Fibroblast of skin of right biceps (primary cell): ENCODE measurements at regions not wholly inside any gene's neighbourhood (a gene's known extent, or its start where the extent isn't known, plus 50 kb on each side); places are given as distances from the start of the nearest gene placed in this dataset.
"Not testable (repeated sequence)": the region's sequence is repeated elsewhere in the genome, so short reads cannot be mapped to it uniquely, and the experiment has no call there.

Experiments used
- DNase-seq: peaks from one replicate; pipeline ENCODE4 v3.0.0-alpha.2; 2013

DNA sequence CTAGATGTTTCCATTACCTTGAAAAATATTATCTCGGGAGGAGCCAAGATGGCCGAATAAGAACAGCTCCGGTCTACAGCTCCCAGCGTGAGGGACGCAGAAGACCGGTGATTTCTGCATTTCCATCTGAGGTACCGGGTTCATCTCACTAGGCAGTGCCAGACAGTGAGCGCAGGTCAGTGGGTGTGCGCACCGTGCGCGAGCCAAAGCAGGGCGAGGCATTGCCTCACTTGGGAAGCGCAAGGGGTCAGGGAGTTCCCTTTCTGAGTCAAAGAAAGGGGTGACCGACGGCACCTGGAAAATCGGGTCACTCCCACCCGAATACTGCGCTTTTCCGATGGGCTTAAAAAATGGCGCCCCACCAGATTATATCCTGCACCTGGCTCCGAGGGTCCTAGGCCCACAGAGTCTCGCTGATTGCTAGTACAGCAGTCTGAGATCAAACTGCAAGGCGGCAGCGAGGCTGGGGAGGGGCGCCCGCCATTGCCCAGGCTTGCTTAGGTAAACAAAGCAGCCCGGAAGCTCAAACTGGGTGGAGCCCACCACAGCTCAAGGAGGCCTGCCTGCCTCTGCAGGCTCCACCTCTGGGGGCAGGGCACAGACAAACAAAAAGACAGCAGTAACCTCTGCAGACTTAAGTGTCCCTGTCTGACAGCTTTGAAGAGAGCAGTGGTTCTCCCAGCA lies 367.8 kb downstream of the NR2F1-AS1 start:
- DNase-seq, result not testable (repeated sequence)

DNA sequence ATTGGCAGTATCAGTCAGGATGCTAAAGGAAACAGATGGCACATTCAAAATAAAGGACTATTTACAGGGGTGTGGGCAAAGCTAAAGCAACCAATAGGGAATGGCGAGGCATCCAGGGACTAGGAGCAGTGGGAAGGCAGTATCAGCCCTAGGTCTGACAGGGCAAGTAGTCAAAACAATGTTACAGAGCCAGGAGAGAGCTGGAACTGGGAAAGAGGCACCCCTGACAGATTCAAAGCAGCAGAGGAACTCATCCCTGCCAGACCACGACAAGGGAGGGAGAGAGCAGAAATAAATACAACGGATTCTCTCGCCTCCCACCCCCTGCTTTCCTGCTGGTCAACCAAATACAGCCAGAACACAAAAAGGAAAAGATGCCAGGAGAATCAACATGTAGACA lies 371.5 kb downstream of the NR2F1-AS1 start:
- DNase-seq, result no peak

DNA sequence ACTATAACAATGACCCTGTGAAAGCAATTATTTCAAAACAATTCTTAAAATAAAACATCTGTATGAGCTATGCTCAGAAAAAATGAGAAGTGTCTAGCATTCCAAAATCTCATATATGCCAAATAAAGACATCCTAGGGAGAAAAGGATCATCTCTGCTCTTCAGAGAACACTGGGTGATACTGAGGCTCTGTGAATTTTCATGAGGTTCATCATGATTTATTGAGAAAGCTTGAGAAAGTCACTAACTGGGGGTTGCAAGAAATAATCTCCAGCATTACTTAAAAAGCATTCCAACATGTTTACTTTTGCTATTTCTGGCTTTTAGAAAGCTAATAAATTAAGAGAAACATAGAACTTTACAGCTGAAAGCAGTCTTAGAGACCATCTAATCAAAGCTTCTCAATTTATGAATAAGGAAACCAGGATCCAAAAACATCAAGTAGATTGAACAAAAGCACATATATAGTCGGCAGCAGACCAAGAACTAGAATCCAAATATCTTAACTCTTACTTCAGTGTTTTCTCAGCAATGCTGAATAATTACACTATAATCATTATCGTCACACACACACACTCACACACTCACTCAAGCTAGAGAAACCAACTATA lies 372.8 kb downstream of the NR2F1-AS1 start:
- DNase-seq, result peak; percentile 58

DNA sequence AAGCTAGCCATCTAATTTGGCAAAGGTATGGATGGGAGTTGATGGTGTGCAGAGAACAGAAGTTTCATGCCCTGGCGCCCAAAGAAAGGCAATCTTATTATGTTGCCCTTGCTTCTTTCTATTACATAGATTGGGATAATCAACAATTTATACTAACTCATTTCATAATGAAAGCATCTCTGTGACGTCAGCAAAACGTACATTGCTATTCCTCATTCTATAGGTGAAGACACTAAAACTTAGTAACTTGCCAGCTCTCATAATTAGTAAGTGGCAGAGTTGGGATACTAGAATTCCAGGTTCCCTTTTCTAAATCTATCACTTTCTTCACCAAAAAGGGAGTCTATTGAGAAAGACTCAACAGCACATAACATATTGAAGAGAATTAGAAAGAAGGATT lies 374.8 kb downstream of the NR2F1-AS1 start:
- no peak for DNase-seq

DNA sequence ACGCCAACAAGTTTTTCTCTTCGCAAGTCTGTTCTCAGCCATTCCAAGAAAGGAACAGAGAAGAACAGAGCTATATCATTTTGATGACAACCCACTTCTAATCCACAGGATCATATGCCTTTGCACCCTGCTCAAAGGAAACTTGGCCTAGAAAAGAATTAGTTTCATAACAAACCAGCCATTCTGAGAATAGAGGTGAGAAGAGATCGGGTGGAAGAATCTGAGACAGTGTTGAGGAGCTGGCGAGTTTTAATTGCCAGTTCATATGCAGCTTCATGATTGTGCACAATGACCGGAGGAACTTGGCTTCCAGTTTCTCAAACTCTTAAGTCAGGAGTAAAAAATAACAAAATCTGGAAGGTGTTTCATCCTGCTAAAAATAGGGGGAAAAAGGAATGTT lies 380.0 kb downstream of the NR2F1-AS1 start:
- no peak for DNase-seq

DNA sequence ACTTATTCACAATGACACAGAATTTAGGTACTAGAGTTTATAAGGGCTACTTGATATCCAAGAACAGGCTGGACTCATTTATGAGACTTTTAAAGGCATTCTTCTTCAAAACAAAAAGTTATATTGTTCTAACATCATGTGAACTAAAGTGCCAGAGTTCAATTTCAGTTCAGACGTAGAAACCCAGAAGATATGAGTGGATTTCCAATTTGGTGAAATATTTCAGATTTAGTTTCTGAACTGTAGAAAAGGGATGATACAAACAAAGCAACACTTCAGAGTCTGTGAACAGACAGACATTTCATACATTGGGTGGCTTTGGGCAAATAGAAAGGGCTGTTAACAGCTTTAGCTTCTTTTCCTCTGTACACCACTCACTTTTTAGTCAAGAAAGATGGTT lies 384.0 kb downstream of the NR2F1-AS1 start:
- no peak for DNase-seq

DNA sequence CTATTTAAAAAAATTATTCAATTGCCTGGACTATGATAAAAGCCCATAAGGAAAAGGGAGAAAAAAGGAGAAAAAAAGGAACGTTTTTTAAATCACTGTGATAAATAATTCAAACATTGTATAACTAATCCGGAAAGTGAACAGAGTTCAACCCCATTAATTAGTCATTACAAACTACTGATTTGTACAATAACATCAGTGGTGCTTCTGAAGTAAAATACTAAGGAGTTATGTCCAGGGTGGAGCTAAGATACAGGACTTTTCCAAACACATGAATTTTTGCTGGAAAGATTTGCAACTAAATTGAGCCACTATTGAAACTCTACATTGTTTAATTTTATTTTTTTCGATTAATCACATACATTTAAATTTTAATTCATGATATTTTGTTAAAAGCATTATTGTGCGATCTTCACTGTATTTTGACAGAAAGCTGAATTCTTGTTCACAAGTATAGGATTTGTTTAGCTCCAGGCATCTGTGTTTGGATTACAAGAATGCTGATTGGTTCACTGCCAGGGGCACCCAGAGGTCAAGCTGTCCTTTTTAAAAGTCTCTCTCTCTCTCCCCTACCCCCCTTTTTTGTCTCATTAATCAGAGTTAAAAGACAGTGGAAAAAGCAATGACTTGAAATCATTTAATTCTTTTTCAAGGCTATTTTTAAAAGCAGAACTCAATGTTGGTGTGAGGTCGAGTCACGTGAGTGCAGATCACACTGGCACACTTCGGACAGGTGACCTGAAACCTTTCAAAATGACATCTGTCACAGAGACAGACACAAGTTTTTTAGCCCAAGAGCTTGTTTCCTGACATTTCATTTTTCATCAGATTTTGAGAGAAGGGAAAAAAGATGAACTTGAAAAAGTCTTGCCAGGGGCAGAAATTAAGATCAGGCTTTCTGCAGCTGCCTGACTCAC lies 387.3 kb downstream of the NR2F1-AS1 start:
- DNase-seq, result peak; percentile 17

DNA sequence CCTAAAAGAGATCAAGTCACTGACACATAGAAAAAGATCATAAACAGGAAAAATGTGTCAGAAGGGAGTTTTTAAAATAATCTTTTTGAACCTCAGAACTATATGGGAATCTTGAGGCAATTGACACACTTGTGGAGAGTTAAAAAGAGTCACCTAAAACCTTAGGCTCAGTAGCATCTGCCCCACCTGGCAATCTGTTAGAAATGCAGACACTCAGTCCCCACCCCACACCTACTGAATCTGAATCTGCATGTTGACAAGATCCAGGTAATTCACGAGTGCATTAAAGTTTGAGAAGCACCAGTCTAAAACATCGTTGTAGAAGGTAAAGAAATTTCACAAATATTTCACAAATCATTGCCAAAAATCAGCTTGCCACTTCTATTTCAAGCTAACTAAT lies 388.3 kb downstream of the NR2F1-AS1 start:
- no peak for DNase-seq

DNA sequence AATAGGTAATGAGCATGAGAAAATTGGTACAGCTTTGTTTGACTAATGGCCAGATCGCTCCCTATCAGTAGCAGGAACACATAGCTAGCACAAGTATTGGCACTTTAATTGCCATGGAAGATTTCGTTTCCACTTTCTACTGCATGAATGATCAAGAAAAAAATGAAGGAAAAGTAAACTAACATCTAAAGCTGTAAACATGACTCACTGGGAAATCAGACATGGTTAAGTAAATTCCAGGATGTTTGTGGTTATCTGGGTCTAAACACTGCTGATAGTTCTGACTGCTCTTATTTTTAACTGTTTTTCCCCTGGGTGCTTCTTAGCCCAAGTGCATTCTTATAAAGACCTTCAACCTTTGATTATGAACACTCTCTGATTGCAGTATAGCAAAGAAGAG lies 388.9 kb downstream of the NR2F1-AS1 start:
- DNase-seq, result peak; percentile 89

DNA sequence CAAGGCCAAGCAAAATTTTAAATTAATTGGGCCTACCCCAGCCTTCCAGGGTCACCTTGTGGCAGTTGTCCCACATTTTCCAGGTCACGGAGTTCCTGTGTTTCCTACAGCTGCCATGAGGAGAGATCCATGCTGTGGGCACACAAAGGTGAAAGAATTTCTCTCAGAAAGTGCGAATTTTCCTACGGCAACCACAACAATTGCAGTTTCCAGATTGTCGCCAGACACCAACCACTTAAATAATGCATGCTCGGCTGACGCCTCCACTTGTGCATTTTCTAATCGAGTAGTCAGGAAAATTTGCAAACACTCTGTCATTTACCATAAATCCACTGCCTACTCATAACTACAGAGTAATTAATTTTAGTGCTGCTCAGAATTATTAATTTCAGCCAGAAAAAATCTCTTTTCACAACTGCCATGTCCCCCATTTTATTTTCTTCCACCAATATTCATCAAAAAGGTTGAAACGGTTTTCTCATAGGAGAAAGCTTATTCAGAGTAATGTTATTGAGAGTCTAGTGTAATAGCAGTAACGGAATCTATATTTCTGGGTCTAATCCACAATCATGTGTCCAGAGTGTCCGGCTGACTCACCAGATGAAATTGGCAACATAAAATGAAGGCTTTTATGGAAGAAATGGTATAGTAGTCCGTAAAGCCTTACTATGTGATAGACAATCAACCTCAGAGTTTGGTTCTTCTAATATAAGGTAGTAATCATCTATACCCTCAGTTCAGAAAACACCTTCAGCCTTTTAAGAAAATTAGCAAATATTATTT lies 389.8 kb downstream of the NR2F1-AS1 start:
- no peak for DNase-seq

DNA sequence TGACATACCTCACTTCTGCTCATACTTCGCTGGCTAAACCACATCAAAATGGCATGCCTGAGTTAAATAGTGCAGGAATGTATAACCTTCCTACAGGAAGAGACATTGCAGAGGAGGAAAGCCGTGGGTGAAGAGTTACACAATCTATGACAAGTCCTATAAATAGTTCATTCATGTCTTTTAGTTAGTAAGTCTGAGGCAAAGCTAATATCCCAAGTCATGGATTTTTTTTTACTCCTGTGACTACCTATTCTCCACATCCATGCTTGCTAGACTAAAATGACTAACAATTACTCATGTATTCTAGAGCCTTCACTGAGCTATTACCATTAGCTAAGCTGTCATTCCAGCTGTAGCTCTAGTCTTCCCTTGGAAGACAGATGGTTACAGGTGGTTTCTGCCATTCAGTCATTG lies 391.3 kb downstream of the NR2F1-AS1 start:
- DNase-seq, result peak; percentile 96

DNA sequence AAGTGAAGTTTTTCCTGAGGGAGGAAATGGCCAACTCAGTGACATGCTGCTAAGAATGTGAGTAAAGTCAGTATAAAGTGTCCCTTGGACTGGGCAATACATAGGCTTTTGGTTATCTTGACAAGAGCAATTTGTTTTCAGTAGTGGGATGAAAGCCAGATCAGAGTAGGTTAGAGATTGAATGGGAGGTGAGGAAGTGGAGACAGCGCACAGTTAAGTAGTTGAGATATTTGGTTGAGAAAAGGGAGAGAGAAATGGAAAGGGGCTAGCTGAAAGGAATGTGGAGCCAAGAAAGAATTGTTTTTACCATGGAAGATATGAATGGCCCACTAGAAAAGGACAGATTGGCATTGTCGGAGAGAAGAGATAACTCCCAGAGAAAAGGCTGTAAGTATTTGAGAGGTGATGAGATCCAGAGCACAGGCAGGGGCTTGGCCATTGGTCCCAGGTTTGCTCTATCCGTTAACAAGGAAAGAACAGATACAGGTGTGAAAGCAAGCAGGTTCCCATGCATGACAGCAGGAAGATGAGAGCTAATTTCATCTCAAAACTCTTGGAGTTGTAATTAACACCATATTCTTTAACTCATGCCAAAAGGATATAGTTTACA lies 392.0 kb downstream of the NR2F1-AS1 start:
- no peak for DNase-seq

DNA sequence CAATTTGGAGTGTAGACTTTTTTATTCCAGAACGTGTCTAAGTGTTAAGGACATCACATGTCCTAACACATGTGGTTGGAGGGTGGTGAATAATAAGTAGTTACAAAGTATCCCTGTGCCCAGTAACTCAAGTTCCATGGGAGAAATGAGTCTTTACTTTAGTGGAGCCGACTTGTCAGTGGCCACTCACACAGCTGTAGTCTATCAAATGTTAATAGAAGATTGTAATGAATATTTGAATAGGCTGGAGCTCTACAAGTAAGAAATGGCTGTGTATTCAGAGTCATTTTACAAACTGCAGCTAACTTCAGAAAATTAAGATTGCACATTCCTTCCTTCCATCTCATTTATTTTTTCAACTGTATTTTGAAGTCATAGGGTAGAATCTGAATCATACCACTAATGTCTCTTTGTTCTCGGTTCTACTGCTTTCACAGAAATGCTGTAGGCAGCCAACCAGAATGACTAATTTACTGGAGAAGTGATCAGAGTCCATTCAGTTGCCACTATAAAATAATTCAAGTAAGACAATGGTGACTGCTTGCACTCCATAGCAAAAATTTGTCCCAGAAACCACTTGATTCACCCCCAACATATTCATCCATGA lies 394.8 kb downstream of the NR2F1-AS1 start:
- peak; percentile 86 for DNase-seq

DNA sequence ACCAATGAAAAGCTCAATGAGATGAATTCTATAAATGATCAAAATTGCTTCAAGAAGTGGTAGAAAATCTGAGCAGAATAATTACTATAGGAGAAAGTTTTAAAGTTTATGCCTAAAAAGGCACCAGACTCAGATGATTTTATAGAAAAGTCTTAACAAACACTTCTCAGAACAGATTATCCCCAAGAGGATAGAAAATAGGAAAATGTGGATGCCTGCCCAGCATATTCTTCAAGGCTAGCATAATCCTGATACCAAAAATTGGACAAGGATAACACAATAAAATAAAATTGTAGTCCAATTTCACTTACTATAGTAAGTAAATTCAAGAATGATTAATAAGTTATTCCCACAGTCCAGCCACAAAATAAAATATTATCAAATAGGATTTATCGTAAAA lies 397.0 kb downstream of the NR2F1-AS1 start:
- DNase-seq, result no peak

DNA sequence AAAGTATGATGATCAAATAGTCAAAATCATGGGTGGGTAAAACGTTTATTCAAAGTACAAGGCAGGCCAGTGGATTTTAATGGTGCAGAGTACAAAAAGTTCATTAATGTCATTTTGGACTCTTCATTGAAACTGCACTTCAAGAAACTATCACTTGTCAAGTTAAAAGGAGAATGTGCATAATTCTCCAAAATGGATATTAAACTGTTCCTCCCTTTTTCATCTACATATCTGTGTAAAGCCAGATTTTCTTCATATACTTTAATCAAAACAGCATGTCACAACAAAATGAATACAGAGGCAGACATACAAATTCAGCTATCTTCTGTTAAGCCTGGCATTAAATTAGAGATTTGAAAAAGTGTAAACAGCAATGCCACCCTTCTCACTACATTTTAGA lies 401.6 kb downstream of the NR2F1-AS1 start:
- no peak for DNase-seq

DNA sequence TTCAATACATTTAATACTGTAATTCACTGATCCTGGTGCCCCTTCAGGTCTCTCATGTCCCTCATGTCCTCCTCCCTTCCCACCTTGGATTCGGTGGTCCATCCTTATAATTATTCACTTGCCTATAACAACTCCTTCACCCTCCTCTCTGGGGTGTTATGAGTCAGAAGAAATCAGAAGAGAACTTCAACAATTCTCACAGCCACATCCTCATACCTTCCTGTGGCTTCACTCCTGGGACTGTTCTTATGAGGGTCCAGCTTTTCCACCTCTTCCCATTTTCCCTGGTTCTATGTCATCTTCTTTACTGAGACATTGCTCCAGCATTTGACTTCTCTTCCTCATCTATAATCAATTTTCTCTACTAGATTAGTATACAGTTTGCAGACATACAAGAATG lies 406.1 kb downstream of the NR2F1-AS1 start:
- DNase-seq, result no peak

DNA sequence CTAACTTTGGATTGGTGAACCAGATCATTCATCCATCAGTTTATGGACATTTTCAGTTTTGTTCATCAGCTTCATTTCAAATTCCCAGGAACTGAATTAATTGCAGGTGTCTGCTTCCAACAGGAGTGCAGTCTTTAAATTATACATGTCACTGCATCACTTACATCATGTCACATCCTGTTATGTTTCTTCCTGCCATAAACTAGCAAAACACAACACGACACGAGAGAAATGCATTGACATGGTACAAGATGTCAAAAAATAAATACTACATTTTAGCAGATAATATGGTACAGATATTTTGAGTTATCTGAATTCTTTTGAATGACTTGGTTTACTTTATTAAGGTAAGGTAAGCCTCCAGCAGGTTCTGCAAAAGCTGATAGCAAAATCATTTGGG lies 415.5 kb downstream of the NR2F1-AS1 start:
- no peak for DNase-seq

DNA sequence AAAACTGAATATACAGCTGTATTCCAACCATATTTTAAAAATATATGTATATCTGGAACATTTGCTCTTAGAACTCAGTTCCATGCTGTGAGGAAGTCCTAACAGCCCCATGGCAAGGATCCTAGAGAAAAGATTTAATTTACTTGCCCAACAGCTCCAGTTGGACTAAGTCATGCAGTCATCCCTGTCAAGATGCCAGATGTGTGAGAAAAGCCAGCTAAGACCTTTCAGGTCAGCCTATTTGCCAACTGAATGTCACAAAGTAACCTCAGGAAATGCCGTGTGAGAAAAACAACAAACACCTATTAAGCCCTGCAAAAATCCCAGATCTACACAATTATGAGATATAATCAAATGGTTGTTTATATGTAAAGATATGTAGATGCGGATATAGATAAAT lies 416.3 kb downstream of the NR2F1-AS1 start:
- DNase-seq, result peak; percentile 53

DNA sequence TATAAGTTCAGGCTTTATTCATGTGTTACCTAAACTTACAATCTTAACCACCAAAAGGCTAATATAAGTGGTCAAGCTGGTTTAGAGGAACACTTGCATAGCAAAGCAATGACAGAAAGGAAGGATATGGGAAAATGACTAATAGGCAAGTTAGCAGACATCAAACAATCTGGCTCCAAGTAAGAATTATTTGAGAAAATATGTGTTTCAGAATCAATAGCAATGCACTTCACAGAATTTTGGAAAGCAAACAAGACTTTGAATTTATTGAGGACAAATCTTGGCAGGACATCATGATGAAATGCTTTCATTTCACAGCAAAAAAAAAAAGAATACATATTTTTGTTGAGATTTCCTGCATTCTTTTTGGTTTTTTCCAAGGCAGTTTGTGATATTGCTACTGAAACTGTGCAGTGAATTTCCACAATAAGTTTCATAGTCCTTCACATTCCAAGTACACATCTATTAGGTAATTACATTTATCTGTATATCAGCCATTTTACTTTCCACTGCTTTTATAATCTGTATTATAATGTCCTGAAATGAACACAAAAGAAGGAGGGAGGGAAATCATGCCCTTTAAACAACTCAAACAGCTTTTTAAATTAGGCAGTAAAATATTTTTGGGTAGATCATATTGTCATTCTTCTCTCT lies 417.9 kb downstream of the NR2F1-AS1 start:
- peak; percentile 90 for DNase-seq

DNA sequence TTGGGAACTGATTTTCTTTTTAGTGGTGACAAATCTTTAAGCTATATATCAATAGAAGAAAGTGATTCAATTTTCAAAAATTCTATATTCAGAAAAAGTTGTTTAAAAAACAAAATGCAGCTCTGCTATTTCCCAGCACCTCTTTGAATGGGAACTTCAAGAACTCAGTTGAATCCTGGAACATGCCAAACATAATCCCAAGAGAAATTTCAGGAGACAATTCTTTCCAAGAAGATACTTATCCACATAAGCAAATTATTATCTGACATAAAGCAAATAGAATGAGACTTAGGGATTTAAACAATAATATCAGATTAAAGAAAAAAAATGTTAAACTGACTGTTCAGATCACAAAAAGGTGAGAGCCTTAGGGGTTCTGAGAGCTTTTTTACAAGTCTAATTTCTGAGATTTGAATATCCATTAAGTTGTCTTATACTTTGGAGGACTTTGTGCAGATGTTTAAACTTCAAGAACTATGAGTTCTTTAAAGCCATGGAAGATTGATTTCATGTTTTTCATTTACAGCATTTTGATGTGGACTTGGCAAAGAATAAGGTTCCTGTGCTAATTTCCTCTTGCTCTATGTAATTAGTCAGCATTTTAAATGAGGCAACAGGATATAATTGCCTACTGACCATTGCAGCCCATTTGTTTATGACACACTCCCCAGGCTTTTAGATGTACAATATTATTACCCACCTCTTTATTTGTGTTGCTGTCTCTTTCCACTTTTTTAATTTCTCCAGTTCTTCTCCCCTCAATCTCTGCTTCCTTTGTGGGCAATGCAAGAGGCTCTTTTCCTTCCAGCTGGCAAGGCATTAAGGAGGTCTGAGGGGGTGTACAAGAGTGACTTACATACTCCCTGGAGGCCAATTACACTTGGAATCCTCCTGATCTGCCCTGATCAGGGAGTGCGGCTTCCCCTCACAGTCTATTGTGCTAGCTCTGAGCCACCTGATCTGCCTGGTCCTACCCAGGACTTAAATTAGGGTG lies 419.1 kb downstream of the NR2F1-AS1 start:
- peak; percentile 40 for DNase-seq
